HepG2 (cell line): ENCODE measurements at regions not wholly inside any gene's neighbourhood (a gene's known extent, or its start where the extent isn't known, plus 50 kb on each side); places are given as distances from the start of the nearest gene placed in this dataset.

Experiments used
- IRF1 ChIP-seq: sonication (generic); formaldehyde crosslinking; IDR thresholded peaks from 2 replicates; pipeline ENCODE4 v1.4.0; 2020; ENCODE audit warnings: low read depth, mild to moderate bottlenecking, missing genetic modification reagents
- MYPOP ChIP-seq: sonication (generic); formaldehyde crosslinking; IDR thresholded peaks from 2 replicates; pipeline ENCODE4 v1.8.1; 2023; ENCODE audit warnings: mild to moderate bottlenecking, moderate library complexity, missing genetic modification reagents
- SOX5 ChIP-seq: IDR thresholded peaks from 2 replicates; pipeline ENCODE4 v1.6.1; 2016; ENCODE audit warnings: borderline replicate concordance
- TCF7 ChIP-seq: sonication (generic); IDR thresholded peaks from 2 replicates; pipeline ENCODE4 v1.6.1; 2016; ENCODE audit warnings: antibody characterized with exemption, low read depth
- ZNF407 ChIP-seq: sonication (generic); formaldehyde crosslinking; IDR thresholded peaks from one replicate; pipeline ENCODE4 v1.5.1; 2020; ENCODE audit warnings: mild to moderate bottlenecking, missing genetic modification reagents; ENCODE audit errors: not compliant biosample characterization
- ZNF556 ChIP-seq: sonication (generic); formaldehyde crosslinking; IDR thresholded peaks from 2 replicates; pipeline ENCODE4 v1.4.0; 2020; ENCODE audit warnings: mild to moderate bottlenecking, missing genetic modification reagents, borderline replicate concordance
- ZNF567 ChIP-seq: sonication (generic); formaldehyde crosslinking; IDR thresholded peaks from 2 replicates; pipeline ENCODE4 v1.8.1; 2023; ENCODE audit warnings: mild to moderate bottlenecking, missing genetic modification reagents, borderline replicate concordance
- ZNF691 ChIP-seq: sonication (generic); formaldehyde crosslinking; IDR thresholded peaks from 2 replicates; pipeline ENCODE4 v1.4.0; 2020; ENCODE audit warnings: missing genetic modification reagents, low read depth, mild to moderate bottlenecking, borderline replicate concordance

GRCh38 chr4:11287055-11287454, 141.6 kb downstream of the HS3ST1 start (continued):
- TF ChIP-seq ZNF407 (CRISPR knock-in tag) (no peak), ZNF556 (no peak), IRF1 (no peak), ZNF691 (CRISPR knock-in tag) (no peak), TCF7 (no peak), SOX5 (no peak), ZNF567 (CRISPR knock-in tag) (no peak), MYPOP (CRISPR knock-in tag) (no peak)
